DMS79 (cell line): ENCODE measurements at regions not wholly inside any gene's neighbourhood (a gene's known extent, or its start where the extent isn't known, plus 50 kb on each side); places are given as distances from the start of the nearest gene placed in this dataset.
A peak's percentile ranks its signal among the peaks of the same experiment; 100 is the strongest.

Experiments
- DNase-seq: peaks from one replicate; lab custom pipeline; 2025; lab: John Stamatoyannopoulos, UW

DNA sequence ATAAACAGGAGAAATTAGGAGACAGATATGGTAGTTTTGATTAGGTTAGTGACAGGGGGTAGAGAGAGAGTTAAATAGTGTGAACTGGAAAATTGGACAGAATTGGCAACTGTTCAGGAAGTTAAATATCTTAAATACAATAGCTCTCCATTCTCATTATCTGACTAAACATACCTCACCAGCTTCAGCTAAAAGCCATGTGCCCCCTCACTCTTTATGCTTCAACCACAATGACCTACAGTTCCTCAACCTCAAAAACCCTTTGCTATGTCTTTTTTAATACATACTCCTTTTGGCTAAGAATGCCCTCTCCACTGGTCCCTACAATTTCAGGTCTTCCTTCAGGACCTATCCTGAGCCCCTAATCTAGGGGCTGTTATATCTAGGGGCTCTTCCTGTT, 740.2 kb upstream of the ZEB2 start:
- DNase-seq, result no peak

DNA sequence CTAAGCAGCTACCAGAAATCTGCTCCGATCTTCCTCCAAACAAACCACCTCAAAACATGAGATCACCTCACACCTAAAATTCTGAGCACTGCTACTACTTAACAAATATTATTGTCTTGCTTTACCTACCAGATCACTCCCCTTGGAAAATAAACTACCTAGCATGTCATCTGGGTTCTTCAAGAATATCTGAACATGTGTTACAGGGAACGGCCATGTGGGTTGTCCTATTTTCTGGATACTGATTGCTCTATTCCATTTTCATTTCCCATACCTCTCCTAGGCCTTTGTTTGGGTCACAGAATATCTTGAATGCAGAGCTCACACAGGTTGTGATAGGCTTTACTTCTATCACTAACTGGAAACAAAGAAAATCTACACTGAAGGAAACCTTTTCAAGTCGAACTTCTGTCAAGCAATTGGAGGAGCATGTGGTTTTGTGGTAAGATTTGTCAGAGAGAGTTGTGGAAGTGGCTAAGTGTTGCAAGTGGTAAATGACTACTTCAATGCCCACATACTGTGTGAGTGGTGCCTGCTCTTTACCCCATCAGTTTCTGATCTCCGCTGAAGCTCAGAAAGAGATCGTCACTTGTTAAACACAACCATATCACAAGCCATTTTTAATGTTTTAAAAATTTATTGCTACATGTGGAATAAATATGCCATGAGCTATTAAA, 739.1 kb upstream of the ZEB2 start:
- no peak for DNase-seq

DNA sequence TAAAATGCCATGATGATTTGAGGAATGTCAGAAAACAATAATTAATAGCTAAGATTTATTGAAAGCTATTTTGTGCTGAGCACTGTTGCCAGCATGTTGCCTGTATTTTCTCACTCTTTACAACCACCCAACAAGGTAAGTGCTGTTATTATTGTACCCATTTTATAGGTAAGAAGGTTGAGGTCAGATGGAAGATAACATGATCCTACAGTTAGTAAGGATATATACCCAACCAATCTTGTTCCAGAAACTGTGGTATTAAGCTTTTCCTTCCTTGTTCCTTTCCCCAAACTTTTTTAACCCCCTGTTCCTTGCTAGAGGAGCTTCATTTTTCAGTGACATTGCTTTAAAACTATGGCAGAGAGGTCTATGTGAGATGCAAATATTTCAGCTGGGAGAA, 738.0 kb upstream of the ZEB2 start:
- no peak for DNase-seq

DNA sequence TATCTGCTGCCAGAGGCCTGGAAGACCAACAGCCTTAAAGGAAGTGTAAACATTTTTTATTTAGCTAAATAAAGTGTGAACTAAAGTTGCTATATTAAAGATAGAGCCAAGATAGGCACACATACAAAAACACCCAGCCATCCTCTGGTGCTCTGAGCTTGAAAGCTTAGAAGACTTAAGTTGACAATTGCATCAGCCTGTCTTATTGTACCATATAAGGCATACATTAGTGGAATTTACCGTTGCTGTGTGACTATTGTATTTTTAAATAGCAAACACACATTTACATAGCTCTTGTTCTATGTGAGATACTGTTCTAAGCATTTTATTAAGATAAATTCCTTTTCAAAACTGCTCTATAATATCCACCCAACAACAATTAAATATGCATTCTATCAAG, 736.6 kb upstream of the ZEB2 start:
- no peak for DNase-seq

DNA sequence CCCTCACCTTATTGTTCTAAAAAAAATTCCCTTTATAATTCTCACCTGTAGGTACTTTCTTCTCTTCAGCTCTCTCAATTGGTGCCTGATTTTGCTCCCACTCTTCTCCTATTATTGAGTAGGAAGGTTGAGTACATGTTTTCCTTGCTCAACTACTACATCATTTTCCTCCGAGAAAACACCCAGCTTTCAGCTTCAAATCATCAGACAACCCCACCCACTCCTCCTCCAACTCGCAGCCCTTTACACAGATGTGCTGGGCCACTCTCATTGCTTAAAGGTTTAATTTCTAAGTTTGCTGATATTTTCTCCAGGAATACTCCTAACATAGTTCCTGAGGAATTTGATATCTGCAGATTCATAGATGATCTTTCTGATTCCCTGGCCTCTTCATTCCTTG, 734.4 kb upstream of the ZEB2 start:
- DNase-seq, result no peak

DNA sequence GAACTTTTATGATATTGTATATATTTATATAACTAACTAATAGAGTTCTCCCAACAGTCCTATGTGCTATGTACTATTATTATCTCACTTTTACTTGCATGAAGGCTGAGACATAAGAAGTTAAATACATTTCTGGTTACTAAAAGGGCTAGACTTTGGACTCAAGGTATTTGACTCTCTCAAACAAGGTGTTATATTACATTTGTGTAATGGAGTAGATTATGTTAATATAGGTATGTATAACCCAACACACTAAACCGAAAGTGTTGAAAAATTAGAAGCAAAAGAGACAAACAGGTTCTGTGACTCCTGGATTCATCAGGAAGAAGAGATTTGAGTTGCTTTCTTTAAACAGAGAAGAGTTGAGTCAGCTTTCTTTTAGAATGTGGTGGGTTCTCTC, 733.6 kb upstream of the ZEB2 start:
- DNase-seq, result no peak

DNA sequence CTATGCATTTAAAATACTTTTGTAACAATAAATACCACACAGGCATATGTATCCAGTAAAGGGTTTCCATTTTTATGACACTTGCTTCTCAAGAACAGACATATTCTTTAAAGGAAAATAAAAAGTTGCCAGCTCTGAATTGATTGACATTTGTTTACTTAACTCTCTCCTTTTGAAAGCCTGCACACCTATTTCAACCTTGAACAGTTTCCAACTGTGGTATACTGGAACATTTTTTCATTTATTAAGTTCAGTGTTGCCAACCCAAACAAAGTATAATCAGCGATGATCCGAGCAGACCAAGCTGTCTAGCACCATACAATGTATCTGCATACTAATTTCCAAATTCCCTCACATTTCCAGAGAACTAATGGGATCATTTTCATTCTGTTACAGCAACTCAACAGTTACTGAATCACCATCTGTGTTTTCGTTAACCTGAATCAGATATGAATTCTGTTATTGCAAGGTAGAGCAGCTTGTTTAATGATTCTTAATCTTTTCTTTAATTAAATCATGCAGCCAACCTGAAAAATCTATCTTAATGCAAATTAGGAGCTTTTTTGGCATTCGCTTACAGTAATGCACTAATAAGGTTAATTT, 725.5 kb upstream of the ZEB2 start:
- no peak for DNase-seq

DNA sequence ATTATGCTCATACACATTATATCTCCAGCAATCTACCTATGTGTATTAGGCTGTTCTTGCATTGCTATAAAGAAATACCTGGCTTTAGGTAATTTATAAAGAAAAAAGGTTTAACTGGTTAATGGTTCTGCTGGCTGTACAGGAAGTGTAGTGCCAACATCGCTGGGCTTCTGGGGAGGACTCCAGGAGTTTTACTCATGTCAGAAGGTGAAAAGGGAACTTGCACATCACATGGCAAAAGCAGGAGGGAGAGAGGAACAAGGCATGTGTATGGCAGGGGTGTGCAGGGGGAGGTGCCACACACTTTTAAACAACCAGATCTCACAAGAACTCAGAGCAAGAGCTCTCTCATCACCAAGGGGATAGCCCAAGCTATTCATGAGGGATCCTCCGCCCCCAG, 715.4 kb upstream of the ZEB2 start:
- no peak for DNase-seq

DNA sequence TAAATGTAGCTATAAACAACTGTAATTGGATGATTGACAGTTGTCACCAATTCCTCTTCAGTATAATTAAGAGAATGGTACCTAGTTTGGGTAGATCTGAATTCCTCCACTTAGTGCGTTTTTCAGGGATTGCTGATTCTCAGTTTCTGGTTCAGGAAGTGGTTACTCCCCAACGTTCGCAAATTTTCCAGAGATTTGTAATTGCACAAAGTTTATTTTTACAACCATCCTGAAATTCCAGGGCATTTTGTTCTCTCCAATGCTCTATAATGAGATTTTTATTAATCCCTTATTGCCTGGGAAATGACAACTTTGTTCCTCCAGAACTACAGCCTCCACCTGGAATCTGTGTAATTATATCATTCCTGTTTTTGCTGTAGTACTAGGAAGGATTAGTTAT, 710.6 kb upstream of the ZEB2 start:
- DNase-seq, result no peak

DNA sequence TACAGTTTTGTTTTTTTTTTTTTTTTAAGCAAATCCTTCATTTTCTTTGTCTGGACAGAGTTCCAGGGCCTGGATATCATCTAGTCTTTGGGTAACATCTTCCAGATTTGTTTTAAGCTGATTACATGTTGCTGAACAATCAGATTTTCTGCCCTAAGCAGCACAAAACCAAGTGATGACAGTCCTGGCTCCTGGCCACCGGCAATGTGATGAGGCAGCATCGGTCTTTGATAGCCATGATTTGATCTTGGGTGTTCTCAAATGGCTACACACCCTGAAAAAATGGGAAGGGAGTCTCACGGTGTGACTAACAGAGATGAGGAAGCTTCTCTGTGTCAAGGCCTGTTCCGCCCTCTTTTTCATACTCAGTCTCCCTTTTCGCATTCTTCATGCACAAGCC, 708.6 kb upstream of the ZEB2 start:
- no peak for DNase-seq

DNA sequence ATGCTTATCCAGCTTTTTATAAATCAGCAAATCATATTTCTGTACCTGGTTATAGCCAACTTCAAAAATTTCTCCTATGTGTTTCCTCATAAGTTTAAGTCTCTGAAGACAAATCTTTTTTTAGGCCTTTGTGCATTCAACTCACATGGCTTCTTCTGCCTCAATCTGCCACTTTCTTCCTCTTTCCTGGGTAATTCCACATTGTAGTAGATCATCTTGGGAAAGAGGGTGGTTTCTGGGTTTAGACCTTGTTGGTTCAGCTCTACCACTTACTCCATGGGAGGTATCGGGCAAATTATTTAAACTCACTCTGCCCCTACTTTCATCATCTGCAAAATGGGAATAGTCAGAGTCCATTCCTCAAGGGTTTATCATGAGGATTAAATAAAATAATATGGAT, 707.0 kb upstream of the ZEB2 start:
- no peak for DNase-seq

DNA sequence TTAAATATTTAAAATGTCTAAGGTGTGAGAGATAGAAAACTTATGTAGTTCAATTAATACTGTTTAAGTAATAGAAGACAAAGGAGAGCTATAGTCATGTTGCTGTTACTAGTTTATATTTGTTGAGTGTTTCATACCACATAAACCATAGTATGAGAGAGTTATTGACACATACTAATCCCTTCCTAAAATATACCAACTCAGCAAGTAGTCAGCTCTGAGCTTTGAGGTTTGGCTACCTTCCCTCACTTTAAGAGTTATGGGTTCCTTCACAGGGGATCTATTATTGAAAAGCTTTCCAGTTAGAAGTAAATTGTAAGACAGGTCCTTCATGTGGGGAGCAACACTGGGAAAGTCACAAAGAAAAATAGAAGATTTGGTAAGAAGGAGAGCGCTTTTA, 701.6 kb upstream of the ZEB2 start:
- peak; percentile 80 for DNase-seq

DNA sequence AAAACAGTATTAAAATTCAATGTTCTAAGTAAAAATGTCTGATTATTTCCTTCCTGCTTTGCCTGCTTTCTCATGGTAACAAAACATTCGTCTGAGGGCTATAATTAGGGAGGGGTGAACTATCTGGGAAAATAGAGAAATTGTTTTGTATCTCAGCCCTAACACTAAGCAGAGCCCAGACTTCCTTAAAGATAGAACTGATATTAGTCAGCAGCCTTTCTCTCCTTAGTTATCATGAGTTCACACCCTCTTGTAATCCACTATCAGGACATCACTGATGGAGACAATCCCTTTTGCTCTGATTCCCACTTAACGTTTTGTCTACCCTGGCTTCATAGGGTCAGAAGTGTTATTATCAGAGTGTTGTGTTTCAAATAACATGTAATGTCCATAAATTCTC, 701.1 kb upstream of the ZEB2 start:
- peak; percentile 66 for DNase-seq

DNA sequence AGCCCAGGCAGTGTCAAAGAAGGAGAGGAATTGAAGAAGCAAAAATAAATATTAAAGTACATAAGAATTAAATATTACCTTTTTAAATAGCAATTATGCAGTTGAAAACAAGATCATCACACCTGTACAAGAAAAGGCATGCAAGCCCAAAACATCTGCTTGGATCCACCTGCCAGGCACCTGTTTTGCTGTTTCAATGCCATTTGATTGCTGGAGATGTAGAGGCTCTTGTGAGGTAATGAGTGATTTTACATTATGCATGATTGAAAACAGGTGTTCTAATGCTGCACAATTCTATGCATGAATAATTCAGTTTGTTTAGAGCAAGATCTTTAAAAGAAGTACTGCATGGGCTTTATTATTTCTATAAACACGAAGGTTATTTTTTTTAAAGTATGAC, 700.6 kb upstream of the ZEB2 start:
- peak; percentile 94 for DNase-seq

DNA sequence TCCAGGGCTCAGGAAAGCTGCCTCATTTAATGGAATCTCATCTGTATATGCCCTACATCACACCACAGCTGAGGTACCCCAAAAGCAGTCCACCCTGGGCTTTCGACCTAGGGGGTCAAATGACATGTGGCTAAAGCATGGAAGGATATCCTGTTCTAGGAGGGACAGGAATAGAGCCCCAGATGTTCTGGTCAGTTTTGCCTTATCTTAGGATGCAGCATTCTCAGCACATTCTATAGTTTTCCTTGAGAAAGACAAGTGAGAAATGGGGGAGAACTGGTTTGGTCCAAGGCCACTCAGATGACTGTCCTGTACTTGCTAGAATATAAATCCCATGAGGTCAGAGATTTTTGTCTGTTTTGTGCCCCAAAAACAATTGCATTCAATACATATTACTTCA, 688.0 kb upstream of the ZEB2 start:
- no peak for DNase-seq

DNA sequence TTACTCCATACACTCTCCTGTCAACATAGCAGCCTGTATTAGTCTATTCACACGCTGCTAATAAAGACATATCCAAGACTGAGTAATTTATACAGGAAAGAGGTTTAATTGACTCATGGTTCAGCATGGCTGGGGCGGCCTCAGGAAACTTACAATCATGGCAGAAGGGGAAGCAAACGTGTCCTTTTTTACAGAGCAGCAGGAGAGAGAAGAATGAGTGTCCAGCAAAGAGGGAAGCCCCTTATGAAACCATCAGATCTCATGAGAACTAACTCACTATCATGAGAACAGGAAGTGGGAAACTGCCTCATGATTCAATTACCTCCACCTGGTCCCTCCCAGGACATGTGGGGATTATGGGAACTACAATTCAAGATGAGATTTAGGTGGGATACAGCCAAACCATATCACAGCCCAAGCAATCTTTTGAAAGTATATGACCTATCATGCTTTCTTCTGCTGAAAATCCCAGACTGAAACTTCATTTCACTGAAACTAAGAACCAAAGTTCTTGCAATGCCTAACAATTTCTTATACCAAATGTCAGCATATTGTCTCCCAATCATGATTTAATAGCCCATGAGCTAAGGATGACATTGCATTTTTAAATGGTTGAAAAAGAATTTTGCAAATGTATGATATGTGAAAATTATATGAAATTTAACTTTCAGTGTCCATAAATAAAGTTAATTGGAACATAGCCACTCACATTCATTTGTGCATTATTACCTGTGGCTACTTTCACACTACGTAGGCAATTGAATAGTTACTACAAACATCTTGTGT, 686.8 kb upstream of the ZEB2 start:
- no peak for DNase-seq

DNA sequence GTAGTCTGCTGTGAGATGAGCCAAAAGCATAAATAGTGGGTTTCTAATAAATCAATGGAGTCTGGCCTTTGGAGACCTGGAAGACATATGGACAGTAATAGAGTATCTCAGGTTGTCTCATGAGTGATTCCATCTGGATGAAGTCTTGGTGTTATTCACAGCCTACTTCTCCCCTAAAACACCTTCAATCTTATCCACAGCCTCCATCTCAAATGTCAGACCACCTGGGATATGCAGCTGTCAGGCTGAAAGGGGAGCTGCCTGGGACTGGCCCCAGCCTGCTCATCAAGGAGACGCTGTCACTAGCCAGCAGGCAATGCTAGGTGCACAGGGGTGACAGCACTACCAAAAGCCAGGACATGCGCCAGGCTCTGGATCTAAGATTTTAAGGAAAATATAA, 684.0 kb upstream of the ZEB2 start:
- DNase-seq, result no peak

DNA sequence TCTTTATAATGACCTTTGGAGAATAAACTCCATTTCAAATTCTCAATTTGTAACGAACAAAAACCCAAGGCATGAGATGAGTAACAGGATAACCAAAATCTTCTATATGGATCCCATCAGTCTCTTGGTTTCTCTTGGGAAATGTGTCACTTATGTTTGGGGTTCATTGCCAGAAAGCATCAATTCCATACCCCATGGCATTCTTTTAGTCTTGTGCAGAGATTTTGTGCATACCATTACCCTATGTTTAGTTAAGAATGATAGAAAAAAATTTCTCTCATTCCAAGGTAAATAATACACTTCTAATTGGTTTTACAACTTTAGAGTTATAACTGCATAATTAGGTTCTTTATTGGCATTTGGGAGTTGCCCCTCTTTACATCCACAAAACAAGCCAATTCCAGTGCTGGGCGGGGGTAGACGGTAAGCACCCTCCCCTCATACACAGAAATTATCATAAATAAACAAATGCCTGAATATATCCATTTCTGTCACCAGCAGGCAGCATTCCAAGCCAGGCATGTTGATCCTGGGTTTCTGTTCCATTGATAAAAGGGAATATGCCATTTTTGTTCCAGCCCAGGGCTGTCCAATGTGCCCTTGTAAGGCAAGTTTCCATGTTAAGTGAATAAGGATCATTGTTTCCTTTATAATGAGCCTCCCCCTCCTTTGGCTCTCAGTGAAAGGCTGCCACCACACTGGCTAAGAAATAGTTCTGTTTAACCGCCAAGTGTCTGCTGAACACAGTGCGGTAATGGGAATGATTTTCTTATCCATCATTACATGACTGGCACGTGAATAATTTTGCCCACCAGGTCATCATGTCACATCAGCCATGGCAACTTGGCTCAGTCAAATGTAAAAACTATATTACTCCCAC, 680.1 kb upstream of the ZEB2 start:
- DNase-seq, result no peak

DNA sequence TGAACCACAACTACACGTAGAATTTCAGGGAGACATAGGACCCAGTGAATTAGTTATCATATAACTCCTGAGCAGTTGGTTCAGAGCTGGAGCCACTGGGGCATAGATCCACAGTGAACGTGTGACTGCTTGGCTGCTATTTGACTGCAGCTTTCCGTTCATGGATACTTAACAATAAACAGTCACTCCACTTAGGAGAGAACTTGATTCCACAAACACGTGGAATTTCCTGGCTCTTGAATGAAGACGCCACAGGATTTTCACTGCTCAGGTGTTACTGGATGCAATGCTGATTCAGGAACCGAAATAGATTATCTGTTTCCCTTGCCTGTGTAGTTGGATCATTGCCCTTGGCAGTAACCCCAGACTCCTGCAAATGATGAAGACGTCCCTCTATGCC, 679.1 kb upstream of the ZEB2 start:
- DNase-seq, result peak; percentile 13

DNA sequence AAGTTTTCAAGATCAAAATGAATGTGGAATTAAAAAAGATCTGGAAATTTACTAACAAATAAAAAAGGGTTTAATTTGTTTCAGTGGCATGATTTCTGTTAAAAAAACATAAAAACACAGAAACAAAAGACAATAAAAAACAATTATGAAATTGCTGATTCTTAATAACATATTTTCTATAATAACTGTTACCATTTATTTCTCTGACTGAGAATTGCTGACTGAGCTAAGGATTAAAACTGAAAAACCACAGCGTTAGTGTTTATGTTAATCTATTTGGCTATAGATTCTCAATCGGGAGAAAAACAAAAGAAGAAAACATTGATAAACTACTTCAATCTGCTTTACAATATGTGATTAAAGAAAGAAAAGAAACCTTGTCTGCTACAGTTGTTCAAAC, 678.6 kb upstream of the ZEB2 start:
- no peak for DNase-seq

DNA sequence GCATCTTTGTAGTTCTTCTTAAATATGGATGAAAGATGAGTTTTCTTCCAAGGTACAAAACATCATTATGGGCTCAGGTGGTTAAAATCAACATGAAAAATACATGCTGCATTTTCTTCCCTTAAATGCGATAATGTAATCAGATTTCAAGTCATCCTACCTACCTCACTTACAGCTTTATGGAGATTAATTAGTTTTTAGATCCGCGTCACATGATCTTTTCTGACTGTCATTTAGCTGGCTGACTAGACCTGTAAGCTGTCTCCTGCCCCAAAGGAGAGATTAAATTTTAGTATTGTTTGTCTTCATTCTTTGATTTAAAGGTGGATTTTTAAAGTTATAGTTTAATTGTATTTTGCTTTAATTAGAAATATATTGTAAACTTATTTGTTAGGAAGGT, 678.0 kb upstream of the ZEB2 start:
- DNase-seq, result no peak

DNA sequence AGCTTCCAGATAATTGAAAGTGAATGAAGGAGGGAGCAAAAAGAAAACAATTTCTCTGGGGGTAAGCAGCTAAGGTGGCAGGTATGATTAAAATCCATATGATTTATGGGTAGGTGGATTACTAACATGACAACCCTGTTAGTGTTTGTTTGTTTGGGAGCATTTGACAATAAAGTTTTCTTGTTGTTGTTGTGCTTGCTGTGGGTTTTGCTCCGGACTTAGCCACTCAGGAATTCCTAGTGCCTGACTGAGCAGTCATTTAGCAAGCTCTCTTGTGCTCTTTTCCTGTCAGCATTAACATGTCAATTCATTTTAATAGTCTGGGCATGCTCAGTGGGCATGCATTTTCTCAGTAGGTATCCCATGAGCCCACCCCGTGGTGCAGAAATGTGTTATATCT, 674.8 kb upstream of the ZEB2 start:
- DNase-seq, result no peak
